CD4-positive, alpha-beta T cell treated with Interleukin-6 for 4 hours (primary cell): ENCODE measurements at regions not wholly inside any gene's neighbourhood (a gene's known extent, or its start where the extent isn't known, plus 50 kb on each side); places are given as distances from the start of the nearest gene placed in this dataset.
"Not testable (repeated sequence)": the region's sequence is repeated elsewhere in the genome, so short reads cannot be mapped to it uniquely, and the experiment has no call there.

Source experiments
- DNase-seq: peaks from one replicate; pipeline ENCODE4 v3.0.0-alpha.2; 2020; ENCODE audit warnings: mixed read lengths

DNA sequence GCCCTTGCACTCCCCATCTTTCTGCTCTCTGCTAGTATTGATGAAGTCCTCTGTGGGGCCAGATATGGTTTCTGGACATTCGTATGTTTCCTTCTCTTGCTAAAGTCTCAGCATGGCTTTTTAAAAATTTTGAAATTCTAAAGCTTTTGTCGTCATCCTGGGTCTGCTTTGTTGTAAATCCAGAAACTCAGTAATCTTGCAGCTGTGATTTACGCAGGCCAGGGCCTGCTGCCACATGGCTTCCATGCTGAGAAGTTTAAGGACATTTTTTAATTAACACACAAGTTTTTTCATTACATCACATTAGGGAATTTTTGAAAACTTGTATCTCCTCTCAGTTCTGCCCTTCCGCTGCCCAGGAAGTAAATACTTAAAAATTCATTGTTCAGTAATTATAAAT, 686.1 kb upstream of the IGFBP3 start:
- no peak for DNase-seq

DNA sequence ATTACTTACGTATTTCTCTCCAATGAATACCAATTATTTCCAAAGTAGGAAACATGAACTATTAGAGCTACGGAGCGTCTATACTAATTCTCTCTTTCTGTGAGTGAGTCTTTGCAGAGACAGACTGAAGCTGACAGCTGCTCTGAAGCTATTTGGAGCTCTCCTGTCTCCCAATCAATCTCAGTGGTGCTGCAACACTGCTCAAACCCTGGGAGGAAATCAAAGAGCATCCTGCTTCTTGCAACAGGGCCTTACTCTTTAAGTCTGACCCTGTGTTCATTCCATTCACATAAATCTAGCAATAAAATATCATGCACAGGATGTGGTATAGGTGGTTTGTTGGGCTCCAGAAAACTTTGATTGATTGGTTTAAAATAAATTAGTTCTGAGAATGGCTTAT, 685.7 kb upstream of the IGFBP3 start:
- no peak for DNase-seq

- no peak for DNase-seq
Measured at GRCh38 chr7:46604241-46604661, 683.2 kb upstream of the IGFBP3 start.

DNA sequence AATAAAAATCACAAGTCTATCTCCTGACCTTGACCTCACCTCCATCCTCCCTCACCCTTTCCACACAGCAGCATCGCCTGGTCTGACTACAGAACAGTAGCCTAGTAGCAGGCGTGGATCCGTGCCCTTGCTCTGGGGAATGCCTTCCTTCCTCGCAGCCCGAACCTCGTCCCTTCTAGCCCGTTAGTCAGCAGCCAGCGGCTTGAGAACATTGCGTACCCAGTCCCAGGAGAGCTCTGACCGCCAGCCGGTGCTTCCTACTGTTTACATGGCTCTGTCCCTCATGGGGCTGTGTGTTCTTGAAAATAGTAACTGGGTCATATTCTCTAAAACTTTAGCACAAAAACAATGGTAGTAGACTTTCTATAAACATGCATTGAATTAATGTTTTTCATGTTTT, 682.7 kb upstream of the IGFBP3 start:
- DNase-seq, result no peak

GRCh38 chr7:46603296-46603752, 682.3 kb upstream of the IGFBP3 start:
- DNase-seq, result no peak

GRCh38 chr7:46600340-46600739, 679.3 kb upstream of the IGFBP3 start:
- DNase-seq, result no peak

DNA sequence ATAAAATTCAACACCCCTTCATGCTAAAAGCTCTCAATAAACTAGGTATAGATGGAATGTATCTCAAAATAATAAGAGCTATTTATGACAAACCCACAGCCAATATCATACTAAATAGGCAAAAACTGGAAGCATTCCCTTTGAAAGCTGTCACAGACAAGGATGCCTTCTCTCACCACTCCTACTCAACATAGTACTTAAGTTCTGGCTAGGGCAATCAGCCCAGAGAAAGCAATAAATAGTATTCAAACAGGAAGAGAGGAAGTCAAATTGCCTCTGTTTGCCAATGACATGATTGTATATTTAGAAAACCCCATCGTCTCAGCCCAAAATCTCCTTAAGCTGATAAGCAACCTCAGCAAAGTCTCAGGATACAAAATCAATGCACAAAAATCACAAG, 673.8 kb upstream of the IGFBP3 start:
- not testable (repeated sequence) for DNase-seq

DNA sequence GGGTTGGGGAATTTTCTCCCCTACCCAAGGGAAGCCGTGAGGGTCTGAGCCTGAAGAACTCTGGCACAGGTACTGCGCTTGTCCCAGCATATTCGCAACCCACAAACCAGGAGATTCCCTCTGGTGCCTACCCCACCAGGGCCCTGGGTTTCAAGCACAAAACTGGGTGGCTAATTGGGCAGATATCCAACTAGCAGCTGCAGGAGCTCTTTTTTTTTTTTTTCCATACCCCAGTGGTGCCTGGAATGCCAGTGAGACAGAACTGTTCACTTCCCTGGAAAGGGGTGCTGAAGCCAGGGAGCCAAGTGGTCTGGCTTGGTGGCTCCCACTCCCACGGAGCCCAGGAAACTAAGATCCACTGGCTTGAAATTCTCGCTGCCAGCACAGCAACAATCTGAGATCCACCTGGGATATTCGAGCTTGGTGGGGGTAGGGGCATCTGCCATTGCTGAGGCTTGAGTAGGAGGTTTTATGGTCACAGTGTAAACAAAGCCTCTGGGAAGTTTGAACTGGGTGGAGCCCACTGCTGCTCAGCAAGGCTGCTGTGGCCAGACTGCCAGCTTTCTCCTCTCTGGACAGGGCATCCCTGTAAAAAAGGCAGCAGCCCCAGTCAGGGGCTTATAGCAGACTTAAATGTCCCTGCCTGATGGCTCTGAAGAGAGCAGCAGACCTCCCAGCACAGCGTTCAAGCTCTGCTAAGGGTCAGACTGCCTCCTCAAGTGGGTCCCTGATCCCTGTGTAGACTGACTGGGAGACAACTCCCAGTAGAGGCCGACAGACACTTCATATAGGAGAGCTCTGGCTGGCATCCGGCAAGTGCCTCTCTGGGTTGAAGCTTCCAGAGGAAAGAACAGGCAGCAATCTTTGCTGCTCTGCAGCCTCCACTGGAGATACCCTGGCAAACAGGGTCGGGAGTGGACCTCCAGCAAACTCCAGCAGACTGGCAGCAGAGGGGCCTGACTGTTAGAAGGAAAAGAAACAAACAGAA, 670.1 kb upstream of the IGFBP3 start:
- DNase-seq, result not testable (repeated sequence)

DNA sequence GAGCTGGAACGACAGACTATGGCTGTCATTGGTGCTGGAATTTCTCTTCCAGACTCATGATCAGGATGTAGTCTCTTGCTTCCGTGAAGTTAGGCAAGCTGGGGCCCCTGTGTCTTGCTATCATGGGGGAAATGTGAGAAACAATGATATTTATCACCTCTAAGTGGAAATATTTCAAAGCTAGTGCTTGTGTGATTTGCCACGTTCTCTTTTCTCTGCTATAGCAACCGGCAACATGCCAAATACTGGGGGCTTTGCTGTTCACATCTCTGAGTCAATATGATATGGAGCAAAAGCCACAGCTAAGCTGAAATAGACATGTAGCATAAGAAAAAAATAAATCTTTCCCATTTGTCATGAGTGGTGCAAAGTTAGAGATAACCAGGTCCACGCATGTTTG, 668.2 kb upstream of the IGFBP3 start:
- DNase-seq, result no peak

- no peak for DNase-seq
Measured at GRCh38 chr7:46586406-46586805, 665.3 kb upstream of the IGFBP3 start.

GRCh38 chr7:46583656-46584055, 662.6 kb upstream of the IGFBP3 start:
- no peak for DNase-seq

DNA sequence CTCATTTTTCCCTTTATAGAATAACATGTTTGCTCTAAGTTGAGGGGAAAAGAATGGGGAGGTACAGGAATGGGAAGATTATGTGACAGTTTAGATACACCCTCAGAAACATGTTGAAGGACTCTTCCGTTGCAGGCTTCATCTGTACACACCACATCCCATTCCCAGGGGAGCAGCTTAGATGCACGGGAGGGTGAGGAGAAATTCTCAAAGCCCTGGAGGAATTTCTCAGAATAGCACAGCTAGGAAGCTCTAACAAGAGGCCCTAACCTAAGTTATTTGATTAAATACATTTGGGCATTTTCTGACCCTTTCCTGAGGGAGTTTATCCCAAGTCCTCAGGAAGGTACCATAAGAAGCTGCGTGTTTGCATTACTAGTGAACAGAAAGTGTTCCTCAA, 660.2 kb upstream of the IGFBP3 start:
- no peak for DNase-seq

DNA sequence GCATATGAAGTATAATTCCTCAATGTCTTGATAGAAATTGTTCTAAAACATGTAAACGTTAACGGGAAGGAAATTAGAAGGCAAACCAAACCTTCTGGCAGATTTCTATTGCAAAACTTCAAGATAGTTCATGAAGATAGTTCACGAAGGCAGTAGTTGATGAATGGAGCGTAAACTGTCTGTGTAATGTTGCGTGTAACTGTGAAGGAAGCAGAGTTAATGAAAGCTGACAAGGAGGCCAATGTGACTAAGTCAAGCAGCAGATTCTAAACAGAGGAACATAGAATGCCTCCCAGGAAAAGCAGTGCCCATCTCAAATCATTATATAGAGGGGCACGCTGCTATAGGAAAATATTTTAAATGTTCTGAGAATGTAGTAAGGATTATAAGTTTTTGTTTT, 659.7 kb upstream of the IGFBP3 start:
- DNase-seq, result no peak

DNA sequence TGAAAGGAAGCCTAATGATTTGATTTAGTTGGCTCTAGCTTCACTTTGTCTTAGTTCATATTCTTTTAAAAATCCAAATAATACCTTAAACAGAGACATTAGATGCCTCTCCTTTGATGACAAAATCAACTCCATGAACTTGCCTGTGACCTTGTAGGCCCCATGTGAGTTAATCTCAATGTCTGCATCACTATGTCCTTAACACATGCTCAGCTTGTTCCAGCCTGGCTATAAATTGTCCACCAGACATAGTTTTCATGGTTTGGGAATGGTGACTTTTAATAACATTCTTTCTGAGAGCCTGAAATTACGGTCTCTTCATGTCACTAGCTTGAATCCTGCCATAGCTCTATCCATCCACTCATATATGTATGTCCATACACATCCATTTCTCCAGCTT, 656.3 kb upstream of the IGFBP3 start:
- DNase-seq, result no peak

DNA sequence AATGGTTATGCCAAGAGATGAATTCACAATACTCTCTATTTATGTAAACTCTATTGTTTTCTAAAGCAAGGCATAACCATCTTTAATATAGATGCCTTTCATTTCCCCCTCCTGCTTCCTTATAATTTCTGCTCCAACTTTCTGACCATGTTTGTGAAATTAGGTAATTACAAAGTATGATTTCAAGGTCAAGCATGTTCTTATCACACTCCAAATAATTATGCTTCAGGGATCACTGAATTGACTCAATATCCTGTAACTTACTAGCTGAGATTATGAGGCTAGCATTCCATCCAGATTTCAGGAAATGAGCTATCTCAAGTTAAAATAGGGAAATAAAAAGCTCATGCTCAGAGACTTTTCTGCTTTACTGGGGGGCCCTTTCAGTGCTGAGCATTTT, 655.9 kb upstream of the IGFBP3 start:
- no peak for DNase-seq

DNA sequence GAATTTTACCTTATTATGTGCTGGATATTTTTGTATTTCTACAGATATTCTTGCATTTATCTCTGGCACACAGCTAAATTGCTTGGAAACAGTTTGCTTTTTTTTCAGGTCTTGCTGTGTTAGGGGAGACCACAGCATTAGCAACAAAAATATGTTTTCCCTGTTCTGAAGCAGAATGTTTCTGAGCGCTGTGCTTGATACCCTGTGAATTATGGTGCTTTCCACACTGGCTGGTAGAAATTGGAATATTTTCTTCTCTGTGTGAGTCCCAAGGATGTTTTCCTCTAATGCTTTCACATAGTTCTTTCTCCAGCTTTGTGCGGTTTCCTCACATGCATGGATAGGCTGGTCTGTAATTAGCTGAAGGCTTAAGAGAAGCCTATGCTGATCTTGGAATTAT, 651.6 kb upstream of the IGFBP3 start:
- no peak for DNase-seq

DNA sequence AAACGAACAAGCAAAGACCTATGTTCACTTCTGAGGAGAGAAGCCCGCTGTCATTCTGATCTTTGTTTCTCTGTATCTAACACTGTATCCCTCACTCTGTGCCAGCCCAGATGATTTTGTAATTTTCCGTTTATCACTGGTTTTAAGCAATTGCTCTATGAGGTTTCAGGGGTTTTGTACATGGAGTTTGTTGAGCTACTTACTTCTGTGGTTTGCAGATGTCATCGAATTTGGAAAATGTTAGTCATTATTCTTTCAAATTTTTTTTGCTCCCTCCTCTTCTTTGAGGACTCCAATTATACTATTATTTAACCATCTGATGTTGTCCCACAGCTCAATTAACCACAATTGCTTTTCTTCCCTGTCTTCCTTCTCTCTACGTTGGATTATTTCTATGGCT, 650.9 kb upstream of the IGFBP3 start:
- DNase-seq, result no peak

GRCh38 chr7:46569133-46569465, 648.0 kb upstream of the IGFBP3 start:
- DNase-seq, result no peak

DNA sequence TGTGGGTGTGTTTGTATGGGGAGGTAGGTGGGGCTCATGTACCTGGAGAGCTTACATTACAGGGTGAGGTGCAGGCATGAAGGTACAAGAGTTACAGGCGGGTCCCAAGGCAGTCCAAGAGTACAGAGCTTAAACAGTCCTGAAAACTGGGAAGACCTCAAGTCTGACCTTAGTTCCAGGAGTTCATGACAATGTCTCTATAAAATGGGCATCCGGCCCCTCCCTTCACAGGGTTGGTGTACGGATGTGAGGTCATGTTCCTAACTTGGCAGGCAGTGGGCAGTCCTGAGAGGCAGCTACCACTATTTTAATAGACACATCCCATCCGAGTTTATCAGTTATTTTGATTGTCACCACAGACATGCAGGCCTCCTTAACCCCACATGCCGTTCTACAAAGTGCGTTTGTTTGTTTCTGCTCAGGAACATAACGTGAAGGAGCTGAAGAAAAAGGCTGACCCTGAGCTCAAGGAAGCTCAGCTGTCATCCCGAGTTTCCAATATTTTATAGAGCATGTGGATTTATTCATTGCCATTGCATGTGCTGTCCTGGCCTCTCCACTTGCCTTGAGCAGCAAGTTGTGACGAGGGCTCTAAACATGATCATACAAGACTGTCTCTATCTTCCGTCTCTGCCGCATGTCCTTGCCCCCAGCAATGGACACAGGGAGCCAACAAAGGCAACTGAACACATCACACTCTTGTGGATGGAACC, 647.5 kb upstream of the IGFBP3 start:
- DNase-seq, result no peak

GRCh38 chr7:46567858-46568257, 646.8 kb upstream of the IGFBP3 start:
- no peak for DNase-seq

- no peak for DNase-seq
Measured at GRCh38 chr7:46566097-46566774, 645.2 kb upstream of the IGFBP3 start.

DNA sequence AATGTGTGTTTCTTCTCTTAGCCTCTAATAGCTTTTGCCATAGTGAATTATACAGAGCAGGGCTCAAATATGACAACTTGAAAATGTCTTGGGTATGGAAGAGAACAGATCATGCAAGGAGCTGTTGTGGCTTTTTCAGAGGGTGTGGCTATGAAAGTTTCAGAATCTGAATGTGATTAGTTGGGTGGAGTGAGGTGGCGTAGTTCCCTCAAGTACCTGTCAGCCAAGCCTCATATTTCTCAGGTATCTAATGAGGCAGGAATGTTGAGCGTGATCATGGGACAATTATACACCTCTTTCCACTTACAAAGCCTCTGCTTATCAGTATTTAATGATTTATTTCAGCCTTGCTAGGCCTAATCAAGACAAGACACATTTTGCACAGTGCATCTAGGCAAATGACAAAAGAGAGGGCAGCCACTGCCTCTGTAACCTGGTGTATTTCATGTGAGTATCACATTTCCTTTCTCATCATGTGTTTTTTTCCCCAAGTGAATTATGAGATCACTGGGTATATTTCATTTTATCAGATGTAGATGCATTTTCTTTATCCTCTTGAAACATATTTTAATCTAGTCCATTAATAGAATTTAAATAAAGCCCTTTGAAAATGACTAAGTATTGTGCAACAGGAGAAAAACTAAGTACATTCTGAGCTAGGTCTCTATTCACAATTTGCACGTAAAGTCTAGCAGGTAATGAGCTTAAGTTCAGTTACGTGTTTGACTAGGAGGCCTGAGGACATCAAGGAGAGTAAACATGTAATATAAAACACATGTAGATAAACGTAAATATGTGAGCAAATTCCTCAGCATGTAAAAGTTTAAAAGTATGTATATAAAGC, 644.4 kb upstream of the IGFBP3 start:
- no peak for DNase-seq
